GM19023 (cell line): ENCODE measurements at regions not wholly inside any gene's neighbourhood (a gene's known extent, or its start where the extent isn't known, plus 50 kb on each side); places are given as distances from the start of the nearest gene placed in this dataset.
"Not testable (repeated sequence)": the region's sequence is repeated elsewhere in the genome, so short reads cannot be mapped to it uniquely, and the experiment has no call there.

Experiments used
- ATAC-seq: cut with Tn5 transposase; IDR thresholded peaks from one replicate; pipeline ENCODE4 v1.9.1; 2021; ENCODE audit warnings: mild to moderate bottlenecking, moderate library complexity; ENCODE audit not compliant: unreplicated experiment

- no peak for ATAC-seq
Observed at GRCh38 chr11:38924644-38925043, 2326.6 kb upstream of the RAG2 start.

- no peak for ATAC-seq
Observed at GRCh38 chr11:38900211-38900610, 2302.2 kb upstream of the RAG2 start.

DNA sequence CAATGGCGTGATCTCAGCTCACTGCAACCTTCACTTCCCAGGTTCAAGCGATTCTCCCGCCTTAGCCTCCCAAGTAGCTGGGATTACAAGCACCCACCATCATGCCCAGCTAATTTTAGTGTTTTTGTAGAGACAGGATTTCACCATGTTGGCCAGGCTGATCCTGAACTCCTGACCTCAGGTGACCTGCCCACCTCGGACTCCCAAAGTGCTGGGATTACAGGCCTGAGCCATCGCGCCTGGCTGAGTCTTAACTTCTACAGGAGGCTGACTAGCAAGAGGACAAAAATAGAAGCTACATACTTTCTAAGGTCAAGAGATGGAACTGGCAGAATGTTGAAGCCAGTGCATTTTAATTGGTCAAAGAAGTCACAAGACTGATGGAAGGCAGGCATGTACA lies 2296.2 kb upstream of the RAG2 start:
- not testable (repeated sequence) for ATAC-seq

DNA sequence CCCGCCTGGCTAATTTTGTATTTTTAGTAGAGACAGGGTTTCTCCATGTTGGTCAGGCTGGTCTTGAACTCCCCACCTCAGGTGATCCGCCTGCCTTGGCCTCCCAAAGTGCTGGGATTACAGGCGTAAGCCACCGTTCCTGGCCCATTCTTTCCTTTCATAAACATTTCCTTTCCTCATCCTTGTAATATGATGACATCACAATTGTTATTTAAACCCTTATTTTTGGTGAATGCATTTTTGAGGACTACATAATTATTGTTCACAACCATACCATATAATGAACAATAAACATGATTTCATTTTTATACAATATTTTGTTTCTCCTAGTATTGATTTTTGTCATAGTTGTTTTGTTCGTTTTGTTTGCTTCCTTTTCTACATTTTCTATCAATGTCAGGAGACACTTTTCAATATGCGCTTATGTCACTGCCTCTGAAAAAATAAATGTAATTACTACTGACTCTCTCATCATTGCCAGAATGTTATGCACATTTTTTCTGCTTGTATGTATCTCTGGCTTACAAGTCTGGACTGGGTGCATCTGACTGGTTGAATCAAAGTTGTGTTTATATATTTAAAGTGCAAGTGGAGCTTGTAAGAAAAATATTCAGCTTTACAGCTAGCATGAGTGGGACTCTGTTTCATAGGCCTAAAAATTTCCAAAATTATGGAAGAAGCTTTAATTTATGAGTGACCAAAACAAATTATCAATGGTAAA lies 2286.3 kb upstream of the RAG2 start:
- no peak for ATAC-seq

DNA sequence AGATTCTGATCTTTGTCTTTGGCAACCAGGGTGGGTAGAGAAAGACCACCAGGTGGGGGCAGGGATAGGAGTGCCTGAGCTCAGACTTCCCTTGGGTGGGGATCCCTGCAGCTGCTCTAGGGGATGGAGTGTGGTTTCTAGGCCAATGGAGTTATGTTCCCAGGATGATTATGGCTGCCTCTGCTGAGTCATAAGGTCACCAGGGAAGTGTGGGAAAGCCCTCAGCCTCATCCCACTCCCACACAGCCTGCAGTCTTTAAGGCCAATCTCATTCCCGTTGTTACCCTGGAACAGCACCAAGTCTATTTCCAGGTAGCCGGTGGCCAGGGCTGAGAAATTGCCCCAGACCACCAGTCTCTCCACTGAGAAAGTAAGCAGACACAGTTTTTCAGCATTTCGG lies 2269.3 kb upstream of the RAG2 start:
- no peak for ATAC-seq

DNA sequence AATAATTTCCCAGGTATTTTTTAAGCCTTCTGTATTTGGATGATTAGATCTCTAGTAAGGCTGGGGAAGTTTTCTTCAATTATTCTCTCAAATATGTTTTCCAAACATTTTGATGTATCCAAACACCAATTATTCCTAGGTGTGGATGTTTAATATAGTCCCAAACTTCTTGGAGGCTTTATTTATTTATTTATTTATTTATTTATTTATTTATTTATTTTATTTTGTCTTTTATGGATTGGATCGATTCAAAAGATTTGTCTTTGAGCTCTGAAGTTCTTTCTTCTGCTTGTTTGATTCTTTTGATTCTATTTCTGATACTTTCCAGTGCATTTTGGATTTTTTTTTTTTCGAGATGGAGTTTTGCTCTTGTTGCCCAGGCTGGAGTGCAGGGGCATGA lies 2267.9 kb upstream of the RAG2 start:
- no peak for ATAC-seq

GRCh38 chr11:38842991-38843390 lies 2245.0 kb upstream of the RAG2 start:
- no peak for ATAC-seq

GRCh38 chr11:38839071-38839470 lies 2241.0 kb upstream of the RAG2 start:
- no peak for ATAC-seq

- ATAC-seq: no peak
Observed at GRCh38 chr11:38835966-38836365, 2237.9 kb upstream of the RAG2 start.

GRCh38 chr11:38824573-38824972 lies 2226.5 kb upstream of the RAG2 start:
- no peak for ATAC-seq

- not testable (repeated sequence) for ATAC-seq
Observed at GRCh38 chr11:38821786-38822185, 2223.8 kb upstream of the RAG2 start.

GRCh38 chr11:38819981-38820380 lies 2221.9 kb upstream of the RAG2 start:
- no peak for ATAC-seq

DNA sequence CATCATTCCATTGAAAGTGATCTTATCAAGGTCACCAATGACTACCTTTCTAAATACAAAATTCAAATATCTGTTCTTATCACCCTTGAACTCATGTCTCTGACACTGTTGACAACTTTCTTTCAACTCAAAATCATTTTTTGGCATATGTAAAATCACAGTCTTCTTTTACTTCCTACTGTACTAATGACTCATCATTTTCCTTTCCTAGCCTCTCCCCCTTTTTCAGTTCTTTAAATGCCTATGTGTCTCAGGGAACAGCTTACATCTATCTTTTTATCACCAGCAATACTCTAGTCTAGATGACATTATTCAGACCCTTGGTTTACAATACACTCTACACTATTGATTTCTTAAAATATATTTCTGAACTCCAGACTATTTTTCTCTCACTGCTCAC lies 2220.7 kb upstream of the RAG2 start:
- ATAC-seq: no peak

DNA sequence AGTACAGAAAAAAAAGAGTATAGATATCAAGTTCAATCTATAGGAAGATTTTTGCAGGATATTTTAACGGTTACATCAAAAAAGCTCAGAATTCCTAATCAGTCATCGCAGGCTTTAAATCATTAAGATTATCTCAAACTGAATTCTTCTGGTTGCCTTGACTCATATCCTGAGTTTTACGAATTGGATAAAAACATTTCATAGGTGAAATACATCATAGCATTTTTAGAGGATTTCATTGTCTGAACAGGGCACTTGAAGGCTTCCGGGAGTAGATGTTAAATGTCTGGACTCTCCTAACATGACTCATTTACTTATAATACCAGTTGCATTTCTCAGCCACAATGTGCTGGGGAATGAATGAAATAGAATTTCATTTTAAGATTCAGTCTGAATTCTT lies 2216.6 kb upstream of the RAG2 start:
- no peak for ATAC-seq

- ATAC-seq: no peak
Observed at GRCh38 chr11:38809521-38809920, 2211.5 kb upstream of the RAG2 start.

GRCh38 chr11:38796281-38796680 lies 2198.2 kb upstream of the RAG2 start:
- ATAC-seq: no peak

- no peak for ATAC-seq
Observed at GRCh38 chr11:38795027-38795426, 2197.0 kb upstream of the RAG2 start.

GRCh38 chr11:38791346-38791961 lies 2193.4 kb upstream of the RAG2 start:
- no peak for ATAC-seq

DNA sequence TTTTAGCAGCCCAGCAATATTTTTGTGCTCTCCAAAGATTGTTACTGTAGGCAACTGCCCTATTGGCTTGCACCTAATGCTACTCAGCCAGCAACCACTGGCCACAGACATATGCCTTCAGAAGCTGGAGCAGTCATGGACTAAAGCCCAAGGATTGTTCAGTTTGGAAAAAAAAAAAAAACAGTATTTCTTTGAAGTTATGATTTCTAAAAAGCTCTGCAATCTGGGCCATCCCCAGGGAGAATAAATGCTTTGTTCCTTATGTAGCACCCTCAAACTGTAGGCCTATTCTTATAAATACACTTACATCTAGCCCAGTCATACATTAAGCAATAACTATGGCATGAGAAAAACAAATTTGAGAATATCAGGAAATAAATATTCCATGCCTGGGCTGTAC lies 2190.5 kb upstream of the RAG2 start:
- ATAC-seq: no peak

DNA sequence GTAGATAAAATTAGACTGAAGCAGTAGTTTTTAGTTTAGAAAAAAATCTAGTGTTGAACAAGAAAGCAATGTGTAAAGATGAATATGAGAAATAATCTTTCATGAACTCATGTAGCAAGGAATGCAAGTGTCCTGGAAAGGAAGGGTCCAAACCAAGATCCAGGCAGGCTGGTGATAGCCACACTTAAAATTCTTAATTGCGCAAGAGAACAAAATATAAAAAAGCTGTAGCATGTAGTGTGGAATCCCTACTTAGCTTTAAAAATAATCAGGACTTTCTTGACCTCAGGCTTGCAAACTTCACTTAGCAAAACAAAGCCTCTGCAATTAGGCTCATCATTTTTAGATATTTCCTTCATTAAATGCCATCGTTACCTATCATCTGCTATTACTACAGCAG lies 2186.1 kb upstream of the RAG2 start:
- ATAC-seq: no peak

- no peak for ATAC-seq
Observed at GRCh38 chr11:38766796-38767195, 2168.8 kb upstream of the RAG2 start.

GRCh38 chr11:38759394-38759793 lies 2161.4 kb upstream of the RAG2 start:
- no peak for ATAC-seq

GRCh38 chr11:38756537-38756936 lies 2158.5 kb upstream of the RAG2 start:
- ATAC-seq: no peak
